WERI-Rb-1 (cell line): ENCODE measurements at regions not wholly inside any gene's neighbourhood (a gene's known extent, or its start where the extent isn't known, plus 50 kb on each side); places are given as distances from the start of the nearest gene placed in this dataset.
"Not testable (repeated sequence)": the region's sequence is repeated elsewhere in the genome, so short reads cannot be mapped to it uniquely, and the experiment has no call there.

Experiments used
- DNase-seq: peaks from one replicate; pipeline ENCODE4 v3.0.0-alpha.2; 2020
- H3K27ac ChIP-seq: fragments of 250-450 bp; sonication (Bioruptor Pico); 2 replicates; pipeline ENCODE4 v1.5.1; 2020; ENCODE audit warnings: mild to moderate bottlenecking, moderate library complexity
- H3K27me3 ChIP-seq: fragments of 250-450 bp; sonication (Bioruptor Pico); 2 replicates; pipeline ENCODE4 v1.5.1; 2021; ENCODE audit warnings: mild to moderate bottlenecking, low read depth, moderate library complexity; ENCODE audit not compliant: insufficient read depth, severe bottlenecking
- H3K36me3 ChIP-seq: fragments of 250-450 bp; sonication (Bioruptor Pico); 2 replicates; pipeline ENCODE4 v1.5.1; 2020; ENCODE audit warnings: mild to moderate bottlenecking, moderate library complexity
- H3K4me3 ChIP-seq: 2 replicates; pipeline ENCODE4 v1.5.1; 2011; ENCODE audit warnings: low read depth, mild to moderate bottlenecking, control low read depth, low read length
- H3K9me3 ChIP-seq: fragments of 250-450 bp; sonication (Bioruptor Pico); 2 replicates; pipeline ENCODE4 v1.5.1; 2021; ENCODE audit warnings: mild to moderate bottlenecking, moderate library complexity; ENCODE audit not compliant: severe bottlenecking
- TF ChIP-seq, protein P1 (sequence below): IDR thresholded peaks from 2 replicates; pipeline ENCODE4 v1.5.1; 2011; ENCODE audit warnings: low read depth, mild to moderate bottlenecking, control low read depth, inconsistent platforms, low read length

DNA sequence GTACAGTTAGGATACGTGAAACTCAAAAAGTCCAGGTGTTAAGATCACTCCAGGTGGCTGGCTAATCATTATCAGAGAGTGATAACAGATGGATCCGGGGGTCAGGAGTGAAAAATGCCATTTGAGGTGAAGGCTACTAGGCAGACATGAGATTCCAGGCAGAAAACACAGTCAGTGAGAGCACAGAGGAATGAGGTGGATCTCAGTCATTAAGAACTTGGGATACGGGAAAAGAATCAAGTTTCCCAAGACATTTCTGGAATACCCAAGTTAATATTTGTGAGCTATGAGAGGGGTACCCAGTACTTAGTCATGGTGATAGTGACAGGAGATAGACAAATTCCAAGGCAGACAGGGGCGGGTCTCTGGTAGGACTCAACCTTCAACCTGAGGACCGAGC is 94.6 kb upstream of the ALG10B start:
- Histone ChIP-seq H3K36me3 (no peaks in the 10 kb centered on the region), H3K27ac (no peak overlapping the region), H3K27me3 (no peaks in the 10 kb centered on the region), H3K4me3 (no peak overlapping the region), H3K9me3 (no peaks in the 10 kb centered on the region)
- DNase-seq = no peak
- TF ChIP-seq, protein P1, sequence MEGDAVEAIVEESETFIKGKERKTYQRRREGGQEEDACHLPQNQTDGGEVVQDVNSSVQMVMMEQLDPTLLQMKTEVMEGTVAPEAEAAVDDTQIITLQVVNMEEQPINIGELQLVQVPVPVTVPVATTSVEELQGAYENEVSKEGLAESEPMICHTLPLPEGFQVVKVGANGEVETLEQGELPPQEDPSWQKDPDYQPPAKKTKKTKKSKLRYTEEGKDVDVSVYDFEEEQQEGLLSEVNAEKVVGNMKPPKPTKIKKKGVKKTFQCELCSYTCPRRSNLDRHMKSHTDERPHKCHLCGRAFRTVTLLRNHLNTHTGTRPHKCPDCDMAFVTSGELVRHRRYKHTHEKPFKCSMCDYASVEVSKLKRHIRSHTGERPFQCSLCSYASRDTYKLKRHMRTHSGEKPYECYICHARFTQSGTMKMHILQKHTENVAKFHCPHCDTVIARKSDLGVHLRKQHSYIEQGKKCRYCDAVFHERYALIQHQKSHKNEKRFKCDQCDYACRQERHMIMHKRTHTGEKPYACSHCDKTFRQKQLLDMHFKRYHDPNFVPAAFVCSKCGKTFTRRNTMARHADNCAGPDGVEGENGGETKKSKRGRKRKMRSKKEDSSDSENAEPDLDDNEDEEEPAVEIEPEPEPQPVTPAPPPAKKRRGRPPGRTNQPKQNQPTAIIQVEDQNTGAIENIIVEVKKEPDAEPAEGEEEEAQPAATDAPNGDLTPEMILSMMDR = no peak

DNA sequence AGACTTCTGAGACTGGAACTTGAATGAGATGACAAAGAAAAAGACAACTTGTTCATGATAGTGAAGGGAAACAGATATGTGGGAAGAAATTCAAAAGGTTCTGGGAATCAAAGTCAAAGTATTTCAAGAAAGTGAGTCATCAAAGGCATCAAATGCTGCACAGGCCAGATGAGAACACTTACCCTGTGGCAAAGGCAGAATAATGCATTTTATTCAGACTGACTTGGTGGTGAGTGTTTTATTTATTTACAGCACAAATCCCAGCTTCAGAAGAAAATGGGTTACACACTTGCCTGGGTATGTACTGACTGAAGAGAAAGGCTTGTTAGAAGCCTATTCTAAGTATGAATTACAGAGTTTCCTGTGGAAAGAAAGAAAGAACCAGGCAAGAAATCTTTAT is 78.2 kb upstream of the ALG10B start:
- not testable (repeated sequence) for H3K36me3 ChIP-seq, H3K9me3 ChIP-seq, DNase-seq, H3K27me3 ChIP-seq, H3K4me3 ChIP-seq, H3K27ac ChIP-seq

DNA sequence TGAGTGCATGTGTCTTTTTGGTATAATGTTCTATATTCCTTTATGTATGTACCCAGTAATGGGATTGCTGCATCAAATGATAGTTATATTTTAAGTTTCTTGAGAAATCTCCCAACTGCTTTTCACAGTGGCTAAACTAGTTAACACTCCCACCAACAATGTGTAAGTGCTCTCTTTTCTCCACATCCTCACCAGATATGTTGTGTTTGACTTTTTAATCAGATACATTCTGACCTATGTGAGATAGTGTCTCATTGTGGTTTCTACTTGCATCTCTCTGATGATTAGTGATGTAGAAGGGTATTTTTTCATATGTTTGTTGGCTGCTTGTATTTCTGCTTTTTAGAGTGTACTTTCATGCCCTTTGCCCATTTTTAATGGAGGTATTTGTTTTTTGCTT is 62.8 kb upstream of the ALG10B start:
- Histone ChIP-seq H3K27me3 (peaks cover 7% of the 10 kb centered on the region), H3K27ac (no peak overlapping the region), H3K4me3 (no peak overlapping the region), H3K9me3 (no peaks in the 10 kb centered on the region), H3K36me3 (no peaks in the 10 kb centered on the region)
- no peak for DNase-seq
- TF ChIP-seq, protein P1 = no peak

DNA sequence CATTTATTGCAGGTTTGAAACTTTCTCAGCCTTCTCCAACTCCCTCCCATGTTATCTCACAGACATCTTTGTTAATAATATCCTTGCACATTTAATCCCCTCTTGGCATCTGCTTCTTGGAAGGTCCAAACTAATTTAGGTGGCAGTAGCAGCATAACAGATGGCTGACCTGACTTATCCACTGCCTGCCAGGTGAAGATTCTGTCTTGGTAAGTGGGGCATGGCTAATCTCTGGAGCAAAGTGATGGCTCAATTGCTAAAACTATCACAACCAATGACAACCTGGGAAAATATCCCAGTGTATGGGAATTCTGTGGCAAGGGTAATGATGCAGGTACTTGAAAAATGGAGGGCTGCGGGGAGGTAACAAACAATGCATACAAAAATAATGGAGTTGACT is 58.2 kb upstream of the ALG10B start:
- H3K4me3 ChIP-seq = no peak overlapping the region
- H3K36me3 ChIP-seq = no peaks in the 10 kb centered on the region
- TF ChIP-seq, protein P1 = no peak
- peaks cover 4% of the 10 kb centered on the region for H3K9me3 ChIP-seq
- H3K27me3 ChIP-seq = peaks cover 4% of the 10 kb centered on the region
- DNase-seq = no peak
- H3K27ac ChIP-seq = no peak overlapping the region
